Astrocyte (in vitro differentiated cells and primary cell): ENCODE measurements at regions not wholly inside any gene's neighbourhood (a gene's known extent, or its start where the extent isn't known, plus 50 kb on each side); places are given as distances from the start of the nearest gene placed in this dataset.

Experiments used
- DNase-seq: peaks from one replicate; pipeline ENCODE4 v3.0.0-alpha.2; 2010; ENCODE audit warnings: low read depth
- FAIRE-seq: peaks from 2 replicates; lab custom pipeline; 2011; peaks lifted over from hg19 to GRCh38; lab: Jason Lieb, UNC
- H2AFZ ChIP-seq: 2 replicates; pipeline ENCODE4 v1.6.0; 2012; ENCODE audit warnings: low read depth, low read length, inconsistent platforms
- H3K27ac ChIP-seq: 2 replicates; pipeline ENCODE4 v1.5.1; 2011; ENCODE audit warnings: low read depth, low read length, inconsistent platforms
- H3K27me3 ChIP-seq: 2 replicates; pipeline ENCODE4 v1.6.0; 2011; ENCODE audit warnings: low read length, inconsistent platforms; ENCODE audit not compliant: insufficient read depth
- H3K36me3 ChIP-seq: 2 replicates; pipeline ENCODE4 v1.5.1; 2011; ENCODE audit warnings: low read length, inconsistent platforms; ENCODE audit not compliant: insufficient read depth
- H3K4me1 ChIP-seq: 2 replicates; pipeline ENCODE4 v1.5.1; 2011; ENCODE audit warnings: low read length, inconsistent platforms; ENCODE audit not compliant: insufficient read depth
- H3K4me2 ChIP-seq: 2 replicates; pipeline ENCODE4 v1.6.0; 2012; ENCODE audit warnings: low read length, inconsistent platforms
- H3K4me3 ChIP-seq: 2 replicates; pipeline ENCODE4 v1.5.1; 2011; ENCODE audit warnings: low read depth, mild to moderate bottlenecking, low read length, inconsistent platforms; ENCODE audit not compliant: insufficient read depth
- H3K79me2 ChIP-seq: 2 replicates; pipeline ENCODE4 v1.6.0; 2012; ENCODE audit warnings: mild to moderate bottlenecking, low read length, inconsistent platforms; ENCODE audit not compliant: insufficient read depth
- H3K9ac ChIP-seq: 2 replicates; pipeline ENCODE4 v1.6.0; 2012; ENCODE audit warnings: mild to moderate bottlenecking, low read length, inconsistent platforms
- H3K9me3 ChIP-seq: 2 replicates; pipeline ENCODE4 v1.5.1; 2012; ENCODE audit warnings: low read depth, mild to moderate bottlenecking, low read length, inconsistent platforms; ENCODE audit not compliant: insufficient read depth
- H4K20me1 ChIP-seq: 2 replicates; pipeline ENCODE4 v1.6.0; 2012; ENCODE audit warnings: low read length, inconsistent platforms; ENCODE audit not compliant: insufficient read depth
- H3K27ac Mint-ChIP-seq: one replicate; pipeline ENCODE4 v1.8.0; 2021; ENCODE audit warnings: mild to moderate bottlenecking, mixed read lengths; ENCODE audit not compliant: unreplicated experiment
- H3K27me3 Mint-ChIP-seq: one replicate; pipeline ENCODE4 v1.8.0; 2021; ENCODE audit warnings: low read depth, mixed read lengths; ENCODE audit not compliant: unreplicated experiment
- H3K36me3 Mint-ChIP-seq: one replicate; pipeline ENCODE4 v1.8.0; 2021; ENCODE audit warnings: low read depth, mixed read lengths; ENCODE audit not compliant: unreplicated experiment
- H3K4me1 Mint-ChIP-seq: one replicate; pipeline ENCODE4 v1.8.0; 2021; ENCODE audit warnings: low read depth, mixed read lengths; ENCODE audit not compliant: unreplicated experiment
- H3K4me3 Mint-ChIP-seq: one replicate; pipeline ENCODE4 v1.8.0; 2021; ENCODE audit warnings: mild to moderate bottlenecking, moderate library complexity, mixed read lengths; ENCODE audit not compliant: unreplicated experiment
- H3K9me3 Mint-ChIP-seq: one replicate; pipeline ENCODE4 v1.8.0; 2021; ENCODE audit warnings: mild to moderate bottlenecking, mixed read lengths; ENCODE audit not compliant: unreplicated experiment
- EZH2 ChIP-seq: IDR thresholded peaks from 2 replicates; pipeline ENCODE4 v1.6.1; 2012; ENCODE audit warnings: mild to moderate bottlenecking, low read length, inconsistent platforms; ENCODE audit not compliant: insufficient read depth
- TF ChIP-seq, protein P1 (sequence below): IDR thresholded peaks from 2 replicates; pipeline ENCODE4 v1.5.1; 2011; ENCODE audit warnings: low read depth, mild to moderate bottlenecking, inconsistent platforms, low read length, moderate library complexity; ENCODE audit not compliant: insufficient read depth

DNA sequence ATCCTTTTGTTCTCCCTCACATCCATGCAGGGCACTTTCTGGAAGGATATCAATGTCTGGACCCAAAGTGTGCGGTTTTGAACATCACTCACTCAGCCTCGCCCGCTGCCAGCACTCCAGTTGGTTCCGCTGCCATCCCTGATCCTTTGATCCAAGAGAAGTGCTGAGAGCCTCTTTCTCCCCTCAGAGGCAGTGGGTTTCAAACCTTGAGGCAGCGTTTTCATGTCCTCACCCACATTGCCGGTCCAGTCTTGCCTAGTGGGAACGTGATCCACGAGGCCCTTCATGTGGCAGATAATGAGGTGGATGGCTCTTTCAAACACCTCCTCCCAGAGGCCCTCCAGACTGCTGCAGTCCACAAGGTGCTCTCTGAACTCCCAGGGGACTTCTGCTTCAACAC is 122.2 kb downstream of the ACTL8 start:
- peaks cover 22% of the 10 kb centered on the region for H3K4me1 Mint-ChIP-seq

DNA sequence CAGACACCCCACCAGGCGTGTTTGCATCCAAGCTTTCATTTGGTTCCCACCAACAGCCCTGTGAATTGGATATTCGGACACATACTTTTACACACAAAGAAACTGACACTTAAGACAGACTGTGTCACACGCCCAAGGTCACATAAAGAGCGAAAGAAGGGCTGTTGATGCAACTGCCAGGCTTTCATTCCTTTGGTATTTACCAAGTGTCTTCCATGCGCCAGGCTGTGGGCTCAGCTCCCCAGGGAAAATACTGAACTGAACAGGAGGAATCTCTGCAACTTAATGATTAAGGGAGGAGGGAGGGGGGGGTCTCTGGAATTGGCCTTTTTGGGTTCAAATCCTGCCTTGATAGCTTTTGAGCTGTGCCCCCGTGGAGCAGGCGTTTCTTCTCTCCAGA is 122.8 kb downstream of the ACTL8 start:
- Histone ChIP-seq H3K9me3 (no peaks in the 10 kb centered on the region), H3K36me3 (no peaks in the 10 kb centered on the region), H3K4me2 (no peak overlapping the region), H2AFZ (no peak overlapping the region), H3K27ac (no peak overlapping the region), H3K4me3 (no peak overlapping the region), H4K20me1 (no peaks in the 10 kb centered on the region), H3K27me3 (no peaks in the 10 kb centered on the region), H3K4me1 (peaks cover 33% of the 10 kb centered on the region), H3K9ac (no peak overlapping the region), H3K79me2 (no peaks in the 10 kb centered on the region)
- FAIRE-seq: no peak
- Mint-ChIP-seq H3K27me3 (peaks cover 14% of the 10 kb centered on the region), H3K36me3 (peaks cover 1% of the 10 kb centered on the region), H3K4me1 (peaks cover 22% of the 10 kb centered on the region), H3K9me3 (peaks cover 5% of the 10 kb centered on the region), H3K27ac (peak overlapping the region; percentile 27), H3K4me3 (no peak overlapping the region)
- no peak for TF ChIP-seq EZH2
- TF ChIP-seq, protein P1, sequence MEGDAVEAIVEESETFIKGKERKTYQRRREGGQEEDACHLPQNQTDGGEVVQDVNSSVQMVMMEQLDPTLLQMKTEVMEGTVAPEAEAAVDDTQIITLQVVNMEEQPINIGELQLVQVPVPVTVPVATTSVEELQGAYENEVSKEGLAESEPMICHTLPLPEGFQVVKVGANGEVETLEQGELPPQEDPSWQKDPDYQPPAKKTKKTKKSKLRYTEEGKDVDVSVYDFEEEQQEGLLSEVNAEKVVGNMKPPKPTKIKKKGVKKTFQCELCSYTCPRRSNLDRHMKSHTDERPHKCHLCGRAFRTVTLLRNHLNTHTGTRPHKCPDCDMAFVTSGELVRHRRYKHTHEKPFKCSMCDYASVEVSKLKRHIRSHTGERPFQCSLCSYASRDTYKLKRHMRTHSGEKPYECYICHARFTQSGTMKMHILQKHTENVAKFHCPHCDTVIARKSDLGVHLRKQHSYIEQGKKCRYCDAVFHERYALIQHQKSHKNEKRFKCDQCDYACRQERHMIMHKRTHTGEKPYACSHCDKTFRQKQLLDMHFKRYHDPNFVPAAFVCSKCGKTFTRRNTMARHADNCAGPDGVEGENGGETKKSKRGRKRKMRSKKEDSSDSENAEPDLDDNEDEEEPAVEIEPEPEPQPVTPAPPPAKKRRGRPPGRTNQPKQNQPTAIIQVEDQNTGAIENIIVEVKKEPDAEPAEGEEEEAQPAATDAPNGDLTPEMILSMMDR: no peak
- peak; percentile 26 for DNase-seq

More for the DNA sequence above, 122.2 kb downstream of the ACTL8 start:
- DNase-seq (no peak), FAIRE-seq (no peak)
- Histone ChIP-seq H3K36me3 (no peaks in the 10 kb centered on the region), H3K4me1 (peaks cover 33% of the 10 kb centered on the region), H3K9ac (no peak overlapping the region), H2AFZ (no peak overlapping the region), H4K20me1 (no peaks in the 10 kb centered on the region), H3K4me2 (no peak overlapping the region), H3K9me3 (no peaks in the 10 kb centered on the region), H3K27me3 (no peaks in the 10 kb centered on the region), H3K27ac (no peak overlapping the region), H3K4me3 (no peak overlapping the region), H3K79me2 (no peaks in the 10 kb centered on the region)
- Mint-ChIP-seq H3K27me3 (peaks cover 11% of the 10 kb centered on the region), H3K27ac (no peak overlapping the region), H3K9me3 (peaks cover 5% of the 10 kb centered on the region), H3K36me3 (peaks cover 1% of the 10 kb centered on the region), H3K4me3 (no peak overlapping the region)
- TF ChIP-seq, protein P1: no peak
- no peak for TF ChIP-seq EZH2

DNA sequence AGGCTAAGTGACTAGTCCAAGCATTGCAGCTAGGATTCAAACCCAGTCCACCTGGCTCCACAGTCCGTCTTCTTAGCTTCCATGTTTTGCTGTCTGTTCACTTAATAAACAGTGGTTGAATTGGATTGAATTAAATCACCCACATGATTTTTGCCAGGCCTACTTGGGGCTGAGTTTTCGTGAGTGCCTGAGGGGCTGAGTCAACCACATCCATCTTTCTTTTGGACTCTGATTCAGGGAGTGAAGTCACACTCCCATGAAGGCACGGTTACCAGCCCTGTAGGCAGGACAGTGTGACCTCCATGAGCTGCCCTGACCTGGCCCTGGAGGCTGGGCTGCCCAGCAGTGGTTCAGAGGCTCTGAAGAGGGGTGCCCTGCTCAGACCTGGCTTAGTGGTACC is 123.7 kb downstream of the ACTL8 start:
- H3K4me2 ChIP-seq: no peak overlapping the region
- H3K4me3 ChIP-seq: no peak overlapping the region
- peak; percentile 85 for DNase-seq
- peak; percentile 39 for FAIRE-seq
- no peaks in the 10 kb centered on the region for H3K79me2 ChIP-seq
- Mint-ChIP-seq H3K27ac (no peak overlapping the region), H3K36me3 (peaks cover 1% of the 10 kb centered on the region), H3K9me3 (peaks cover 5% of the 10 kb centered on the region), H3K4me3 (no peak overlapping the region), H3K27me3 (peaks cover 23% of the 10 kb centered on the region), H3K4me1 (peaks cover 21% of the 10 kb centered on the region)
- no peak overlapping the region for H3K9ac ChIP-seq
- no peak overlapping the region for H2AFZ ChIP-seq
- no peaks in the 10 kb centered on the region for H3K9me3 ChIP-seq
- H3K27ac ChIP-seq: peak overlapping the region; percentile 11
- H3K27me3 ChIP-seq: no peaks in the 10 kb centered on the region
- H4K20me1 ChIP-seq: no peaks in the 10 kb centered on the region
- TF ChIP-seq, protein P1: no peak
- no peak for TF ChIP-seq EZH2
- H3K36me3 ChIP-seq: no peaks in the 10 kb centered on the region
- H3K4me1 ChIP-seq: peaks cover 29% of the 10 kb centered on the region
